Stimulated activated CD4-positive, alpha-beta T cell treated with anti-CD3 and anti-CD28 coated beads, Interleukin-1b, Interleukin-23, amount 100 ng/mL, for 48 hours (primary cell): ENCODE measurements at regions not wholly inside any gene's neighbourhood (a gene's known extent, or its start where the extent isn't known, plus 50 kb on each side); places are given as distances from the start of the nearest gene placed in this dataset.
"Not testable (repeated sequence)": the region's sequence is repeated elsewhere in the genome, so short reads cannot be mapped to it uniquely, and the experiment has no call there.

ENCODE experiments used
- DNase-seq: peaks from one replicate; pipeline ENCODE4 v3.0.0-alpha.2; 2020

GRCh38 chr9:106119176-106119575, 424.8 kb downstream of the TMEM38B start:
- DNase-seq = no peak

DNA sequence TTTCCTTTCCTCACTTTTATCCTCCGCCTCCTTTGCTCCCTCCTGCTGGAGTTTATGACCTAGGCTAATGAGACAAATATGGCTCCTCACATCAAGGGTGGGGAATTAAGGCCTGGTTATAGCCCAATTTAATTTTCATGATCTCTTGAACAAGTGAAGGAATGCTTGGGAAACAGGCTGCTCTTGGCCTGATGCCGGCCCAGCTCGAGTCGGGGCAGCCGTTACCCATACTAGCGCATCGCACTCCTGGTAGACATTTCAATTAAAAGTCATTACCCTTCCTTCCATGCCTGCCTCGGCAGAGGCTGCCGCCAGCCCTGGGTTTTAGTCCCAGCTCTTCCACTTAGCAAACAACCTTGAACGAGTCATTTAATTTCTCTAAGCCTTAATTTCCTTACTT, 425.7 kb downstream of the TMEM38B start:
- no peak for DNase-seq

GRCh38 chr9:106127776-106128175, 433.4 kb downstream of the TMEM38B start:
- DNase-seq = no peak

GRCh38 chr9:106130374-106130773, 436.0 kb downstream of the TMEM38B start:
- DNase-seq = no peak

DNA sequence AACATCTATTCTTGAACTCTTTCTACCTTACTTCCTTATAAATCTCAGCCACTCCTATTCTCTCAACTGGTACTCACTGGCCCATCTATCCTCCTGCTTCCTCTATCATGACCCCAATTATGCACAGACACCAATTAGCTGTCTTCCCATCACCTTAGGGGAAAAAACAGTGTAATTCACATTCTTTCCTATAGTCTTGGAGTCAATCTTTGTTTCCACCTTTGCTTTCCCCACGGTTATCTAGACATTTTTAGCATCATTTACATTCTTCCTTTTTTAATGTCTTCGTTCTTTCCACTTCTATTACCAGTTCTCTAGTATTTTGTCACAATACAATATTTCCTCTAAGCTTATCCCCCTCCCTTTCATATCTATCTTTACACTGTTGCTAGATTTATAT, 449.4 kb downstream of the TMEM38B start:
- DNase-seq = no peak

DNA sequence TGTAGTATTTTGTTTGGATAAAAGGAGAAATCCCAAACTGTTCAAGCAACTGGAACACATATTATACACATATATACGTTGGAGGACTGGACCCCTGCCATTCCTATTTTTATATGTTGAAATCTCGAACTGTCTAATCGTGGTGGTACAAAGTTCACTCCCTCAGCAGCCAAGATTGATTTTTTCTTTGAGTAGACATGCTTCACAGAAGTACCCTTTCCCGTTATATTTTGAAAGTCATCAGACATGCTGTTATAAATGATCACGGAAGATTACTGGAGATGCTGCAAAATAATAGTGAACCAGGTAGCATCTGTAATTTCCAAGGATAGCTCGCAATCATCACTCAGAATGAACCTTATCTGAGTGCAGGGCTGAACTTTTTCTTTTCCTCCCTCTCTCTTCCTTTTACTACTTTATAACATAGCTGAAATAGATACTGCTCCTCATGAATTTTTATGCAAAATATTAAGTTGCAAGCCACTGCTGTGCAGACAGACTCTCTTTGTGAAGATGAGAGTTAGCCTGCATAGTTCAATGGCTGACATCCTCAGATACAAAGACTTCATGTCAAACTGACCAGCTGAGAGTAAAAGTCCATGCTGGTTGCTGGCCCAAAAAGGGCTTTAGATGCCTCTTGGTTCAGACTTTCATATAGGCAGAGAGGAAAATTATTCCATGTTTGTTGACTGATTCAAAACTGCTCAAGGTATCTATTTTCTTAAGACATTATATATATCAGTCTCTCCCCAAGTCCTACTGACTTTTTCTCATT, 451.9 kb downstream of the TMEM38B start:
- DNase-seq = no peak

DNA sequence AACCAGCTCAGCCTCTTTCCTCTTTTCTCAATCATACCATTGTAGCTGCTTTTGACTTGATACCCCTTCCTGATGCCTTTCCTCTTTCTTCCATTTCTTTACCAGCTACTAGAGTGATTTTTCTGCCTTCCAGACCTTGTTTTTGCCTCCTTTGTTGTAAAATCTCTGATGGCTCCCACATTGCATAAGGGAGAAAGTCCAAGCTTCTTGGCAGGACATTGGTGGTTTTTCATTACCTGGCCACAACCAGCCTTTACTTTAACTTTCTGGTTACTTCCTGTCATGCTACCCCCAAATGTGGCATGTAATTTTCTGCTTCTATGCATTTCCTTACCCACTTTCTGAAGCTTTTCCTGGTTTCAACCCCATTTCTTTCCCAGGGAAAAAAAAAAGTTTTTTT, 452.5 kb downstream of the TMEM38B start:
- DNase-seq = no peak

DNA sequence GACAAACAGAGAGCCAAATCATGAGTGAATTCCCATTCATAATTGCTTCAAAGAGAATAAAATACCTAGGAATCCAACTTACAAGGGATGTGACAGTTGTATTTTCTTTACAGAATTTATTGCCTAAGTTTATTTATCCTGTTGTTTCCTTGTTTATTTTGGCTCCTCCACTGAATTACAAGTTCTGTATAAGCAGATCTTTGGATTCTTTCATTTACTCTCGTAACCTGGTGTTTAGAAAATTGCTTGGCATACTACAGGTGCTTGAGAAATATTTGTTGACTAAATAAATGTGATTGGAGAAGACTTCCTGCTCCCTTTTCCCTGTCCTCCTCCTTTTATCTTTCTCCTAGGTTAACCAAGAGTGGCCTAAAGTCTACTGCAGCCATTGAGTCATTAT, 455.6 kb downstream of the TMEM38B start:
- no peak for DNase-seq

DNA sequence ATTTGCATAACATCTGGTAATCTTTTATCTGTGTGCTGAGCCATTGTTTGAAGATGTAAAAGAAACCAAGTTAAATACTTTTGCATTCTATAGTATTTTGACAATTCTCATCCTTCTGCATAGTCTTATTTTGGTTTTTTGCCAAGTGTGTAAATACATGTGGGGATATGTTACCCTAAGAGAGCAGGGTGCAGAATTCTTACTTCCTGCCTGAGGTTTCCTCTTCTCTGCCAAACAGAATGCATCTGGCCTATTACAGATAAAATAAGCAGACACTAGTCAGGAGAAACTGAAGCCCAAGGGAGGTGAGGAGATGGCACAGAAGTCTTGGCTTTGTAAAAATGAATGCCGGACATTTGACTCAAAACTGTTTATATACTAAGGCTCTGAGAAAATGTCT, 462.1 kb downstream of the TMEM38B start:
- no peak for DNase-seq

DNA sequence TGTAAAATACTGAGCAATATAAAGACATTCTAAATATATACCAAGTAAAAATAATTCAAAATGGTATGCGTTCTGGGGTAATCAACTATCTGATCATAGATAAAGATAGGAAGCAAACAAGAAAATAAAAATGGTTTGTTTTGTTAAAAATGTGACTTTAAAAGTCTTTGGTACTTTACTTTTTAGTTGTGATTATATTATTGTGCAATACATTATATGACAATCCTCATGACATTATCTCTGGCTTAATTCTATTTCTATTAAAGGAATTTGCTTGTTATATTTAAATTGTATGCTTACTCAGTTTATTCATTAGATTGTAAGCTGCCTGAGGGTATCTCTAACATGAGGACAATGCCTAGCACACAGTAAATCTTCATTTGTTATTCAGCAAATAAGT, 477.9 kb downstream of the TMEM38B start:
- no peak for DNase-seq

- no peak for DNase-seq
These were observed 480.0 kb downstream of the TMEM38B start for GRCh38 chr9:106174346-106174745.

- no peak for DNase-seq
These were observed 482.9 kb downstream of the TMEM38B start for GRCh38 chr9:106177216-106177615.

DNA sequence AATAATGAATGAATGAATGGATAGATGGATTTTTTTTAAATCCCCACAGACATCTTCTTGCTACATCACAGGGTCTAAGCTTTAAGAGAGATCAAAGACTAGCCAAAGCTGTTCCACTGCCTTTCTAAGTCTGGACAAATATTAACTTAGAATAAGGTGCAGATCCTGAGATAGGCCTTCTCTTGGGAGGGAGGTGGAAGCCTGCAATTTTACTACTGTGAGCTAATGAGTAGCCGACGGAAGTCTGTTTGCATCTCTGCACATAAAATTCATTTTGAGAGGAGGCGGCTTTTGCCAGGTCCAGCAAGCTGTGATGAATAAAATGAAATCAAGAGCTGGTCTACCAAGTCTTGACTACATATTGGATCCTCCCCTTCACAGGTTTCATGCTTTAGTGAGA, 484.9 kb downstream of the TMEM38B start:
- no peak for DNase-seq

- not testable (repeated sequence) for DNase-seq
These were observed 509.6 kb downstream of the TMEM38B start for GRCh38 chr9:106203815-106204516.

DNA sequence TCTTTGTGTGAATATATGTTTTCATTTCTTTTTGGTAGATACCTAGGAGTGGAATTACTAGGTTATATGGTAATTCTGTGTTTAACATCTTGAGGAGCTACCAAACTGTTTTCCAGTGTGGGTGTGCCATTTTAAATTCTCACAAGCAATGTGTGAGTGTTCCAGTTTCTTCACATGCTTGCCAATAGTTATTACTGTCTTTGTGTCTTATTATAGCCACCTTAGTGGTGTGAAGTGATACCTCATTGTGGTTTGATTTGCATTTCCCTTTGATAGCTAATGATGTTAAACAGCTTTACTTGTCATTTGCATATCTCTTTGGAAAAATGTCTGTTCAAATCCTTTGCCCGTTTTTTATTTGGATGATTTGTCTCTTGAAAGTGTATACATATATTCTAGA, 513.0 kb downstream of the TMEM38B start:
- DNase-seq = no peak

DNA sequence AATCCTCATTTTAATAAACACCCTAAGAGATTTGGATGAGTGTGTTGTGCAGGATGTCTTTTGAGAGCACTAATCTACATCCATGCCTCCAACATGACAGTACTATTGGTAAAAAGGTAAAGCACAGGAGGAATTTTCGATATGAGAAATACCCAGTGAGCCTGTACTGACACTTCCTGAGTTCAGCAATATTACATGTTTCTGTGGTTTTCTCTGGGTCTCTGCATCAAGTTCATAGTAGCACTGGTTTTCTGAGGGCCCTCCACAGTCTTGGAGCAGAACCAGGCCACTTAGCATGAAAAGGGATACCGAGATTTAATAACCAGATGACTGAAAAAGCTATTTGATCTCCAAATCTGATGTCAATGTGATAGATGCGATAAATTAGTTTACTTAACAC, 524.1 kb downstream of the TMEM38B start:
- no peak for DNase-seq

GRCh38 chr9:106218854-106219253, 524.5 kb downstream of the TMEM38B start:
- no peak for DNase-seq

GRCh38 chr9:106220415-106220814, 526.1 kb downstream of the TMEM38B start:
- no peak for DNase-seq

- no peak for DNase-seq
These were observed 534.5 kb downstream of the TMEM38B start for GRCh38 chr9:106228861-106229260.

DNA sequence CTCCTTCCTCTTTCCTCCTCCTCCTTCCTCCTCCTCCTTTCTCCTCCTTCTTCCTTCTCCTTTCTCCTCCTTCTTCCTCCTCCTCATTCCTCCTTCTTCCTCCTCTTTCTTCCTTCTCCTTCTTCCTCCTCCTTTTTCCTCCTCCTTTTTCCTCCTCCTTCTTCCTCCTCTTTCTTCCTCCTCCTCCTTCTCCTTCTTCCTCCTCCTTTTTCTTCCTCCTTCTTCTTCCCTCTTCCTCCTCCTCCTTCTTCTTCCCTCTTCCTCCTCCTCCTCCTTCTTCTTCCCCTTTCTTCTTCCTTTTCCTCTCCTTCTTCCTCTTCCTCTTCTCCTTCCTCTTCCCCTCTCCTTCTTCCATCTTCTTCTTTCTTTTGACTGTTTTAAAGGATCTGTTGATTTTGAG, 538.8 kb downstream of the TMEM38B start:
- DNase-seq = no peak

DNA sequence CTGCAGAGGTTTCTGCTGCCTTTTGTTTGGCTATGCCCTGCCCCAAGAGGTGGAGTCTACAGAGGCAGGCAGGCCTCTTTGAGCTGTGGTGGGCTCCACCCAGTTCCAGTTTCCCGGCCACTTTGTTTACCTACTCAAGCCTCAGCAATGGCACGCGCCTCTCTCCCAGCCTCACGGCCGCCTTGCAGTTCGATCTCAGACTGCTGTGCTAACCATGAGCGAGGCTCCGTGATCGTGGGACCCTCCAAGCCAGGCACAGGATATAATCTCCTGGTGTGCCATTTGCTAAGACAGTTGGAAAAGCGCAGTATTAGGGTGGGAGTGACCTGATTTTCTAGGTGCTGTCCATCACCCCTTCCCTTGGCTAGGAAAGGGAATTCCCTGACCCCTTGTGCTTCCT, 566.6 kb downstream of the TMEM38B start:
- DNase-seq = not testable (repeated sequence)

DNA sequence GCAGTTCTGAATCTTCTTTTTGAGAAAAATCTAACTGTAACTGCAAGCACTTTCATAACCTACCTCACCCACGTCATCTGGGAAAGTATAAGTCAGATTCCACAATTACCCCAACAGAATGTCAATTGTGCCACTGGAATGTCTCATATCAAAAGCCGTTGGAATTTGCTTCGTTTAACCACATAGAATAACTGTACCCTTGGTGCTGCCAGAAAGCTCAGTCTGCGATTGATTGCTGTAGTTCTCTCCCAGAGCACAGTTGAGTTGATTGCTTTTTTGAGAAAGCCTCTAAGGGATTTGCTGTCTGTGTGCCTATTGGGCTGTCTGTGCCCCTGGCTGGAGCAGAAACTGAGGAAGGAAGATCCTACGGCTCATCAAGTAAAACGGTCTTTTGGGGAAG, 583.6 kb downstream of the TMEM38B start:
- no peak for DNase-seq

GRCh38 chr9:106283769-106284168, 579.2 kb upstream of the ZNF462 start:
- no peak for DNase-seq

DNA sequence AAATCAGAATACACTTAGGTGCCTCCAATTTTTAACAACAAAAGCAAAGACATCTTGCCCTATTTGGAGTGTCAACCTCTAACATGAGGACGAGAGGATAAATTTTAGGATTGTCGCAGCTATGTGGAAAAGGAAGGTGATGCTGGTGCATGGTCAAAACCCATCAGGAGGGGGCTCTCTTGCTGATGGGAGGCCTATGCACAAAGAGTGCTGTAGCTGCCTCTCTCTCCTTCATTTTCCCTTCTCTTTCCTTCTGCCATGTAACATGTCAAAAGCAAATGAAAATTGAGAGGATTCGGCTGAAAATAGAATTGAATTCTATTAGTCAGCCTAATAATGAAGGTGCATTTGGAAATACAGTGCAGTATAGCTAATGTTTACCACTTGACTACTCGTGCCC, 578.7 kb upstream of the ZNF462 start:
- DNase-seq = no peak

- DNase-seq = no peak
These were observed 576.7 kb upstream of the ZNF462 start for GRCh38 chr9:106286249-106286648.
